GM12878 (cell line): ENCODE measurements at regions not wholly inside any gene's neighbourhood (a gene's known extent, or its start where the extent isn't known, plus 50 kb on each side); places are given as distances from the start of the nearest gene placed in this dataset.

Source experiments
- ATAC-seq: fragments of 200-7000 bp; cut with Tn5 transposase; 3 replicates; pipeline ENCODE4 v1.9.1; 2020; ENCODE audit warnings: mild to moderate bottlenecking, moderate library complexity
- BruUV-seq: library from RNA; stranded (reverse); fragments of 400-500 nt; replicated peaks from 2 replicates; lab custom pipeline; 2021; lab: Mats Ljungman, UMichigan
- CTCF ChIA-PET: fragments of 300-600 bp; sonication (Branson Sonifier 250); formaldehyde crosslinking; extraction: SDS; loops from one replicate; lab custom pipeline; 2021; ENCODE audit warnings: inconsistent platforms; lab: Yijun Ruan, JAX
- POLR2A ChIA-PET: fragments of 350-600 bp; formaldehyde crosslinking; extraction: SDS; loops from one replicate; lab custom pipeline; 2021; ENCODE audit warnings: inconsistent platforms; lab: Charles Lee
- RAD21 ChIA-PET: fragments of 300-600 bp; sonication (Branson Sonifier 250); formaldehyde crosslinking; loops from one replicate; lab custom pipeline; 2023; ENCODE audit warnings: antibody characterized with exemption; ENCODE audit not compliant: unreplicated experiment; lab: Charles Lee
- SMC1A ChIA-PET: fragments of 300-600 bp; sonication (Branson Sonifier 250); formaldehyde crosslinking; loops from one replicate; lab custom pipeline; 2023; ENCODE audit not compliant: unreplicated experiment, uncharacterized antibody; lab: Charles Lee
- DNase-seq: peaks from one replicate; pipeline ENCODE4 v3.0.0-alpha.2; 2011; ENCODE audit warnings: low read depth, low spot score
- FAIRE-seq: peaks from 3 replicates; lab custom pipeline; 2011; peaks lifted over from hg19 to GRCh38; lab: Jason Lieb, UNC
- H2AFZ ChIP-seq: 2 replicates; pipeline ENCODE4 v1.6.0; 2011; ENCODE audit warnings: low read depth, low read length, control low read depth; ENCODE audit not compliant: control insufficient read depth
- H3K27ac ChIP-seq: 2 replicates; pipeline ENCODE4 v1.5.1; 2011; ENCODE audit warnings: control low read depth; ENCODE audit not compliant: control insufficient read depth, insufficient read depth
- H3K27me3 ChIP-seq, 2 experiments: replicated peaks in 1 of 2; 2 replicates each; pipeline versions ENCODE4 v1.6.0 to v1.6.1; 2011; ENCODE audit warnings: low read length in 1 of 2; ENCODE audit not compliant: control insufficient read depth in 2 of 2, insufficient read depth in 2 of 2
- H3K36me3 ChIP-seq, 2 experiments: 2 replicates each; pipeline ENCODE4 v1.5.1; 2011; ENCODE audit warnings: low read length in 1 of 2; ENCODE audit not compliant: control insufficient read depth in 2 of 2, insufficient read depth in 2 of 2
- H3K4me1 ChIP-seq: 2 replicates; pipeline ENCODE4 v1.6.1; 2011; ENCODE audit warnings: mild to moderate bottlenecking, low read length, moderate library complexity, mixed read lengths; ENCODE audit not compliant: control insufficient read depth, insufficient read depth
- H3K4me2 ChIP-seq: 2 replicates; pipeline ENCODE4 v1.6.0; 2011; ENCODE audit warnings: control low read depth; ENCODE audit not compliant: control insufficient read depth, insufficient read depth
- H3K4me3 ChIP-seq: fragments of 200-600 bp; sonication (generic); 2 replicates; pipeline ENCODE4 v1.5.1; 2016
- H3K79me2 ChIP-seq: 2 replicates; pipeline ENCODE4 v1.6.0; 2011; ENCODE audit warnings: low read length; ENCODE audit not compliant: control insufficient read depth, insufficient read depth
- H3K9ac ChIP-seq: 2 replicates; pipeline ENCODE4 v1.8.0; 2011; ENCODE audit warnings: low read length, control low read depth, mixed read lengths; ENCODE audit not compliant: control insufficient read depth, insufficient read depth
- H3K9me3 ChIP-seq: replicated peaks from 3 replicates; pipeline ENCODE4 v1.5.1; 2011; ENCODE audit warnings: mild to moderate bottlenecking, low read length; ENCODE audit not compliant: control insufficient read depth, insufficient read depth
- H4K20me1 ChIP-seq: 2 replicates; pipeline ENCODE4 v1.6.0; 2011; ENCODE audit not compliant: control insufficient read depth, insufficient read depth
- DPF2 ChIP-seq: fragments of 450-650 bp; IDR thresholded peaks from 2 replicates; pipeline ENCODE4 v1.6.1; 2017; ENCODE audit warnings: mild to moderate bottlenecking
- E2F8 ChIP-seq: fragments of 450-650 bp; IDR thresholded peaks from 2 replicates; pipeline ENCODE4 v1.6.1; 2018; ENCODE audit warnings: mild to moderate bottlenecking, low read depth, moderate library complexity; ENCODE audit not compliant: partially characterized antibody
- EED ChIP-seq: sonication (generic); IDR thresholded peaks from 2 replicates; pipeline ENCODE4 v1.6.1; 2016; ENCODE audit warnings: antibody characterized with exemption, low read depth
- FOXK2 ChIP-seq: fragments of 450-650 bp; IDR thresholded peaks from 2 replicates; pipeline ENCODE4 v1.6.1; 2017; ENCODE audit warnings: mild to moderate bottlenecking, moderate library complexity
- HDAC2 ChIP-seq: fragments of 200-600 bp; sonication (generic); IDR thresholded peaks from 2 replicates; pipeline ENCODE4 v1.6.1; 2017
- HSF1 ChIP-seq: fragments of 150-350 bp; IDR thresholded peaks from 2 replicates; pipeline ENCODE4 v1.6.1; 2014; ENCODE audit warnings: mild to moderate bottlenecking, low read depth, low read length
- MEF2B ChIP-seq: fragments of 450-650 bp; IDR thresholded peaks from 2 replicates; pipeline ENCODE4 v1.6.1; 2018; ENCODE audit warnings: mild to moderate bottlenecking, moderate library complexity; ENCODE audit not compliant: partially characterized antibody, poor library complexity, severe bottlenecking
- MYB ChIP-seq: fragments of 150-350 bp; IDR thresholded peaks from 2 replicates; pipeline ENCODE4 v1.6.1; 2014; ENCODE audit warnings: mild to moderate bottlenecking, low read depth, low read length, borderline replicate concordance
- MYC ChIP-seq: IDR thresholded peaks from 2 replicates; pipeline ENCODE4 v1.6.1; 2011; ENCODE audit warnings: mild to moderate bottlenecking, low read length, moderate library complexity, inconsistent platforms; ENCODE audit not compliant: insufficient read depth, insufficient replicate concordance, insufficient read length, severe bottlenecking
- NFIC ChIP-seq: IDR thresholded peaks from 2 replicates; pipeline ENCODE4 v1.6.1; 2012; ENCODE audit warnings: low read depth, mild to moderate bottlenecking, inconsistent platforms, low read length, moderate library complexity
- RB1 ChIP-seq: fragments of 450-650 bp; formaldehyde crosslinking; IDR thresholded peaks from 2 replicates; pipeline ENCODE4 v1.6.1; 2017; ENCODE audit warnings: mild to moderate bottlenecking, borderline replicate concordance
- ZNF384 ChIP-seq: IDR thresholded peaks from 2 replicates; pipeline ENCODE4 v1.6.1; 2012; ENCODE audit warnings: low read depth, mild to moderate bottlenecking, low read length, improper control_type of control experiment, borderline replicate concordance
- ZSCAN29 ChIP-seq: fragments of 450-650 bp; IDR thresholded peaks from 2 replicates; pipeline ENCODE4 v1.6.1; 2017; ENCODE audit warnings: mild to moderate bottlenecking, moderate library complexity
- in situ Hi-C: fragments of 300-500 bp; cut with MboI; formaldehyde crosslinking; loops from 9 replicates; pipeline ENCODE4 v1.14.3; 2018; ENCODE audit warnings: mixed read lengths
- intact Hi-C: fragments of 100-400 bp; cut with micrococcal nuclease; formaldehyde crosslinking; loops from one replicate; pipeline ENCODE4 v1.14.2; 2022; ENCODE audit not compliant: unreplicated experiment
- TF ChIP-seq, protein P1 (sequence below): fragments of 450-650 bp; IDR thresholded peaks from 2 replicates; pipeline ENCODE4 v1.6.1; 2017; ENCODE audit warnings: mild to moderate bottlenecking, moderate library complexity
- TF ChIP-seq, protein P2 (sequence below): fragments of 450-650 bp; IDR thresholded peaks from 2 replicates; pipeline ENCODE4 v1.6.1; 2017; ENCODE audit warnings: mild to moderate bottlenecking

DNA sequence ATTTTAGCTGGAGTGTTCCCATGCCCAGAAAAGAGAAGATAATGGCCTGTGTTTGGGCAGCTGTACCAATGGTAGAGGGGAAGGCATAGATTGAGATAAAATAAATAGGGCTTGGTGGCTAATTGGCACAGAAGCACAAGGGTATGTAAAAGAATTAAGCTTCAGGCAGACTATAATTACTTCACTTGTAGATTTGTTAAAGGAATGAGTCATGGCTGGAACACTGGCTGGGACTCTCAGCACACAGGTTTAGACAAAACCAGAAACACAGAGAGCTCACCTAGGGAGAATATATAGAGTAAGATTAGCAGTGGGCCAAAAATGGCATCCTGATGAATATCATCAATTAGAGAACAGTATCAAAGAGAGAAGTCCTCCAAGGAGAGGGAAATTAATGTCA is 198.3 kb upstream of the FIGN start:
- Histone ChIP-seq H3K4me2 (no peak overlapping the region), H4K20me1 (no peaks in the 10 kb centered on the region), H3K9ac (no peak overlapping the region), H3K4me3 (no peak overlapping the region), H3K27ac (no peak overlapping the region), H3K4me1 (no peaks in the 10 kb centered on the region), H3K9me3 (no peaks in the 10 kb centered on the region), H3K79me2 (no peaks in the 10 kb centered on the region), H2AFZ (no peak overlapping the region), H3K36me3 (no peaks in the 10 kb centered on the region), H3K27me3 (no peaks in the 10 kb centered on the region)
- CTCF ChIA-PET = no interaction called here
- DNase-seq (no peak), ATAC-seq (no peak), FAIRE-seq (no peak)
- BruUV-seq = no TSS peak
- SMC1A ChIA-PET = interaction anchor here (0.9 to 1.5 kb wide), 3 partner anchors 9 to 65 kb away, joined by 3 read pairs; no protein-coding TSS in a partner anchor
- in situ Hi-C loops = no loop called here
- RAD21 ChIA-PET = no interaction called here
- intact Hi-C loops = no loop called here
- TF ChIP-seq MYB (no peak), MYC (no peak), EED (no peak), HDAC2 (no peak), ZNF384 (no peak), MEF2B (no peak), E2F8 (no peak), ZSCAN29 (no peak), RB1 (no peak), DPF2 (no peak), HSF1 (no peak), NFIC (no peak), FOXK2 (no peak)
- TF ChIP-seq, protein P1, sequence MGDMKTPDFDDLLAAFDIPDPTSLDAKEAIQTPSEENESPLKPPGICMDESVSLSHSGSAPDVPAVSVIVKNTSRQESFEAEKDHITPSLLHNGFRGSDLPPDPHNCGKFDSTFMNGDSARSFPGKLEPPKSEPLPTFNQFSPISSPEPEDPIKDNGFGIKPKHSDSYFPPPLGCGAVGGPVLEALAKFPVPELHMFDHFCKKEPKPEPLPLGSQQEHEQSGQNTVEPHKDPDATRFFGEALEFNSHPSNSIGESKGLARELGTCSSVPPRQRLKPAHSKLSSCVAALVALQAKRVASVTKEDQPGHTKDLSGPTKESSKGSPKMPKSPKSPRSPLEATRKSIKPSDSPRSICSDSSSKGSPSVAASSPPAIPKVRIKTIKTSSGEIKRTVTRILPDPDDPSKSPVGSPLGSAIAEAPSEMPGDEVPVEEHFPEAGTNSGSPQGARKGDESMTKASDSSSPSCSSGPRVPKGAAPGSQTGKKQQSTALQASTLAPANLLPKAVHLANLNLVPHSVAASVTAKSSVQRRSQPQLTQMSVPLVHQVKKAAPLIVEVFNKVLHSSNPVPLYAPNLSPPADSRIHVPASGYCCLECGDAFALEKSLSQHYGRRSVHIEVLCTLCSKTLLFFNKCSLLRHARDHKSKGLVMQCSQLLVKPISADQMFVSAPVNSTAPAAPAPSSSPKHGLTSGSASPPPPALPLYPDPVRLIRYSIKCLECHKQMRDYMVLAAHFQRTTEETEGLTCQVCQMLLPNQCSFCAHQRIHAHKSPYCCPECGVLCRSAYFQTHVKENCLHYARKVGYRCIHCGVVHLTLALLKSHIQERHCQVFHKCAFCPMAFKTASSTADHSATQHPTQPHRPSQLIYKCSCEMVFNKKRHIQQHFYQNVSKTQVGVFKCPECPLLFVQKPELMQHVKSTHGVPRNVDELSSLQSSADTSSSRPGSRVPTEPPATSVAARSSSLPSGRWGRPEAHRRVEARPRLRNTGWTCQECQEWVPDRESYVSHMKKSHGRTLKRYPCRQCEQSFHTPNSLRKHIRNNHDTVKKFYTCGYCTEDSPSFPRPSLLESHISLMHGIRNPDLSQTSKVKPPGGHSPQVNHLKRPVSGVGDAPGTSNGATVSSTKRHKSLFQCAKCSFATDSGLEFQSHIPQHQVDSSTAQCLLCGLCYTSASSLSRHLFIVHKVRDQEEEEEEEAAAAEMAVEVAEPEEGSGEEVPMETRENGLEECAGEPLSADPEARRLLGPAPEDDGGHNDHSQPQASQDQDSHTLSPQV = no peak
- TF ChIP-seq, protein P2, sequence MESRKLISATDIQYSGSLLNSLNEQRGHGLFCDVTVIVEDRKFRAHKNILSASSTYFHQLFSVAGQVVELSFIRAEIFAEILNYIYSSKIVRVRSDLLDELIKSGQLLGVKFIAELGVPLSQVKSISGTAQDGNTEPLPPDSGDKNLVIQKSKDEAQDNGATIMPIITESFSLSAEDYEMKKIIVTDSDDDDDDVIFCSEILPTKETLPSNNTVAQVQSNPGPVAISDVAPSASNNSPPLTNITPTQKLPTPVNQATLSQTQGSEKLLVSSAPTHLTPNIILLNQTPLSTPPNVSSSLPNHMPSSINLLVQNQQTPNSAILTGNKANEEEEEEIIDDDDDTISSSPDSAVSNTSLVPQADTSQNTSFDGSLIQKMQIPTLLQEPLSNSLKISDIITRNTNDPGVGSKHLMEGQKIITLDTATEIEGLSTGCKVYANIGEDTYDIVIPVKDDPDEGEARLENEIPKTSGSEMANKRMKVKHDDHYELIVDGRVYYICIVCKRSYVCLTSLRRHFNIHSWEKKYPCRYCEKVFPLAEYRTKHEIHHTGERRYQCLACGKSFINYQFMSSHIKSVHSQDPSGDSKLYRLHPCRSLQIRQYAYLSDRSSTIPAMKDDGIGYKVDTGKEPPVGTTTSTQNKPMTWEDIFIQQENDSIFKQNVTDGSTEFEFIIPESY = no peak
- POLR2A ChIA-PET = no interaction called here
